Ammon's horn (tissue), 1 donor: ENCODE measurements at regions not wholly inside any gene's neighbourhood (a gene's known extent, or its start where the extent isn't known, plus 50 kb on each side); places are given as distances from the start of the nearest gene placed in this dataset.
"Not testable (repeated sequence)": the region's sequence is repeated elsewhere in the genome, so short reads cannot be mapped to it uniquely, and the experiment has no call there.

Experiments
- DNase-seq: peaks from one replicate; pipeline ENCODE4 v3.0.0-alpha.2; 2016; ENCODE audit warnings: low spot score

GRCh38 chr13:26484196-26484595 lies 73.3 kb upstream of the WASF3 start:
- DNase-seq = no peak

- peak; percentile 39 for DNase-seq
Measured at GRCh38 chr13:26485288-26485687, 72.2 kb upstream of the WASF3 start.

- peak; percentile 37 for DNase-seq
Measured at GRCh38 chr13:26485786-26486185, 71.7 kb upstream of the WASF3 start.

GRCh38 chr13:26486550-26486949 lies 70.9 kb upstream of the WASF3 start:
- no peak for DNase-seq

GRCh38 chr13:26487781-26488180 lies 69.7 kb upstream of the WASF3 start:
- DNase-seq = no peak

GRCh38 chr13:26488236-26489003 lies 69.1 kb upstream of the WASF3 start:
- DNase-seq = peak; percentile 32

- not testable (repeated sequence) for DNase-seq
Measured at GRCh38 chr13:26492301-26492700, 65.2 kb upstream of the WASF3 start.

- no peak for DNase-seq
Measured at GRCh38 chr13:26494571-26495195, 62.8 kb upstream of the WASF3 start.

- DNase-seq = no peak
Measured at GRCh38 chr13:26495750-26496149, 61.7 kb upstream of the WASF3 start.

GRCh38 chr13:26497968-26498511 lies 59.4 kb upstream of the WASF3 start:
- no peak for DNase-seq

- DNase-seq = no peak
Measured at GRCh38 chr13:26498656-26499601, 58.6 kb upstream of the WASF3 start.

GRCh38 chr13:26500618-26501320 lies 56.7 kb upstream of the WASF3 start:
- no peak for DNase-seq

- no peak for DNase-seq
Measured at GRCh38 chr13:26501641-26502040, 55.8 kb upstream of the WASF3 start.

- DNase-seq = no peak
Measured at GRCh38 chr13:26502826-26503225, 54.7 kb upstream of the WASF3 start.

GRCh38 chr13:26503826-26504594 lies 53.5 kb upstream of the WASF3 start:
- peak; percentile 43 for DNase-seq
